NCI-H345 (cell line): ENCODE measurements at regions not wholly inside any gene's neighbourhood (a gene's known extent, or its start where the extent isn't known, plus 50 kb on each side); places are given as distances from the start of the nearest gene placed in this dataset.

Source experiments
- DNase-seq: peaks from one replicate; lab custom pipeline; 2025; lab: John Stamatoyannopoulos, UW

DNA sequence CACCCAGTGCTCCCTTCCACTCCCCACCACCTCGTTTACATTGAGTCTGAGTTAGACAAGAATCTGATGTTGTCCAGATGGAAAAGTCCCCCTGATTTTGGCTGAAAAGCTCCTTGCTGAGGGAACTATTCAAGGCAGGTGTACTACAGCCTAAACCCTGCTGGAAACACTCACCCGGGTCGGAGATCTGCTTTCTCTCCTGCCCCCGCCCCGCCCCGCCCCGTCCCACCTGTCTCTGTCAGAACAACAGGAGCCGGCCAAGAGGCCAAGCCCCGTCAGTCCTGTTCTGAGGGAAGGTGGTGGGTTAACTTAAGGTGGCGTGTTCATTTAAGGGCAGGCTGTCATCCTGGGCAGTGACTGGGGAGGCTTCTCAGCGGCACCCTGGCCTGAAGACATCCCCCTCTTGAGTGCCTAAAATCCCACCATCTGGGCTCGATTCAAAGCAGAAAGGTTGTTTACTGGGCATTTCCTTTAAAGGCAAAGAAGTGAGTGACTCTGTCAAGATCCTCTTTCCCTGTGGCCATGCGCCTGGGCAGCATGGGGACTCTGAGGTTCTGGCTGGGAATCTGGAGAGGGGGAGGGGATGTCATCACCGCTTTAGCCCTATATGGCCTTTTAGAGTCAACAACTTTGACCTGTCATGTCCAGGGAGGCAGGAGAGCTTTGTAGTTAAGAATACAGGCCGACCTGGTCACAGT, 71.1 kb upstream of the NEURL1B start:
- no peak for DNase-seq

DNA sequence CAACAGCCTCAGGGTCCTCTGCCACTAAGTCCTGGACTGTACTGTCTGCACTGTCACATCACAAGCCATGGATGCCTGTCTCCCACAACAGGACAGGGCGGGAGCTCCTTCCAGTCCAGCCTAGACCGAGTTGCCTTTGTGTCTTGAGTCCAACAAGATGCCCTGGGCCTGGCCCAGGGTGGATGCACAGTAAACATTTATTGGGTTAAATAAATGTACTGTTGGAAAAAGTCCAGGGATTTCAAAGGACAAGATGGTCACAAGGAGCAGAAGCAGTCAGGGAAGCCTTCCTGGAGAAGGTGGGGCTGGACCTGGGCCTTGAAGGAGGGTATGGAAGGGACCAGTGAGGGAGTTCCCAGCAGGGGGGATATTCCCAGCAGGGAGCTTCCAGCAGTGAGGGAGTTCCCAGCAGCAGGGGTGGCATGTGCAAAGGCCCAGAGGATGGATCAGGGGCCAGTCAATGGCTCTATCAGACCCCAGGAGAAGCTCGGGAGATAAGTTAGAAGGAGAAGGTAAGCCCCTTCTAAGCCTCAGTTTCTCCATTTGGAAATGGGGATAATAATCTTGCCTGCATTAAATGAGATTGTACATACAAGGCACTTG, 72.7 kb upstream of the NEURL1B start:
- no peak for DNase-seq

- DNase-seq = no peak
Observed at GRCh38 chr5:172567843-172568242, 73.2 kb upstream of the NEURL1B start.

- DNase-seq = no peak
Observed at GRCh38 chr5:172567294-172567693, 73.8 kb upstream of the NEURL1B start.

DNA sequence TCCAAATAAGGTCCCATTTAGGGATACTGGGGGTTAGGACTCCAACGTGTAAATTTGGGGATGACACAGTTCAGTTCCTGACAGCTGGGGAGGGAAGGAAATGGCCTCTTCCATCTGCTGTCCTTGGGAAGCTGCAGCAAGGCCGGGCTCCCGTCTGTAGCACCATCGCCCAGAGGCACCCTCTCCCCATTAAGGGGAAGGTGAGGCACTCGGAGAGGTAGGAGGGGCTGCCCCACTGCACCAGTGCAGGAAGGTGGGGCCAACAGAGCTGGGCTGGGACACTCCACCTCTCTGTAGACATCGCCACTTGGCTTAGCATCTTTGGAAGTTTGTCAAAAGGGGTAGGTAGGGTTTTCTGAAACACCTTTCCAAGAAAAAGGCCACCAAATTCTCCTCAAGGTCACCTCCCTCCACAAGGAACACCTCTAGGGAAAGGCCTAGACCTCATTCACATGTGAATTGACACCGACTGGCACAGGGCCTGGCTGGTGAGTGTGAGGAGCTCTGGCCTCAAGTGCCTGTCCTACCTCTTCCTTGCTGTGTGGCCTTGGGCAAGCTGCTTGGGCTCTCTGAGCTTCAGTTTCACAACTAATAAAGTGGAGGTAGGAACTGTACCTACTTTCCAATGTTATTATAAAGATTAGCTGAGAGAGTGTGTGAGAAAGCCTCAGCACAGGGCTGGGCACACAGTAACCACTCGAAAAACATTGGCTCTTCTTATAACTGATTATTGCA, 75.0 kb upstream of the NEURL1B start:
- DNase-seq = no peak

DNA sequence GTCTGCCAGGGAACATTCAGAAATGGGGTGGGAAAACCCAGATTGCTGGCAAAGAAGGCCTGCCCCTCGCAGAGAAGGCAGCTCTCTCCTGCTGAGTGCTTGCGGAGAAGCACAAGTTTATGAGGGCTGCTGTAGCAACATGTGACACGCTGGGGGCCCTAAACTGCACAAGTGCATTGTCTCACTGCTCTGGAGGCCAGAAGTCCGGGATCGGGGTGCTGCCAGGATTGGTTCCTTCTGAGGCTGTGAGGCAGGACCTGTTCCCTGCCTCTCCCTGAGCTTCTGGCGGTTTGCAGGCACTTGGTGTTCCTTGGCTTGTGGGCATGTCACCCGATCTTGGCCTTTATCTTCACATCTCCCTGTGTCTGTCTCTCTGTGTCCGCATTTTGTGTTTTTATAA, 75.6 kb upstream of the NEURL1B start:
- DNase-seq = peak; percentile 20

DNA sequence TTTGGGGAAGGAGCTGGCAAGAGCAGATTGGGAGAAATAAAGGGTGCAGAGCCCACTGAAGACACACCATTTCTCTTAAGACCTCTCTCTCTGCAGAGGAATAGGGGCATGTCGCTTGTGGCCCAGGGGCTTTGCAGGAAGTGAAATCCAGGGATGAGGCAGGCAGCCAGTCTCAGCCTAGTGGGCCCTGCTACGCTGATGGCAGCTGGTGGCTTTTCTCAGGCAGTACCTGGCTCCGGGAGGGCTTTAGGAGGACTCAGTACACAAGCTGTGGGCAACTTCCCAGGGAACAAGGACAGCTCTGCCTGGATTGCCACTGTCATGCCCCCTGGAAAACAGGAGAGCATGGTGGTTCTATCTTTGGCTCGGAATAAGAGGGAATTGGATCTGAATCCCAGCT, 76.2 kb upstream of the NEURL1B start:
- DNase-seq = peak; percentile 60

- DNase-seq = peak; percentile 99
Observed at GRCh38 chr5:172564188-172564587, 76.9 kb upstream of the NEURL1B start.

- no peak for DNase-seq
Observed at GRCh38 chr5:172562443-172562842, 78.6 kb upstream of the NEURL1B start.

GRCh38 chr5:172561151-172561550, 79.9 kb upstream of the NEURL1B start:
- no peak for DNase-seq

DNA sequence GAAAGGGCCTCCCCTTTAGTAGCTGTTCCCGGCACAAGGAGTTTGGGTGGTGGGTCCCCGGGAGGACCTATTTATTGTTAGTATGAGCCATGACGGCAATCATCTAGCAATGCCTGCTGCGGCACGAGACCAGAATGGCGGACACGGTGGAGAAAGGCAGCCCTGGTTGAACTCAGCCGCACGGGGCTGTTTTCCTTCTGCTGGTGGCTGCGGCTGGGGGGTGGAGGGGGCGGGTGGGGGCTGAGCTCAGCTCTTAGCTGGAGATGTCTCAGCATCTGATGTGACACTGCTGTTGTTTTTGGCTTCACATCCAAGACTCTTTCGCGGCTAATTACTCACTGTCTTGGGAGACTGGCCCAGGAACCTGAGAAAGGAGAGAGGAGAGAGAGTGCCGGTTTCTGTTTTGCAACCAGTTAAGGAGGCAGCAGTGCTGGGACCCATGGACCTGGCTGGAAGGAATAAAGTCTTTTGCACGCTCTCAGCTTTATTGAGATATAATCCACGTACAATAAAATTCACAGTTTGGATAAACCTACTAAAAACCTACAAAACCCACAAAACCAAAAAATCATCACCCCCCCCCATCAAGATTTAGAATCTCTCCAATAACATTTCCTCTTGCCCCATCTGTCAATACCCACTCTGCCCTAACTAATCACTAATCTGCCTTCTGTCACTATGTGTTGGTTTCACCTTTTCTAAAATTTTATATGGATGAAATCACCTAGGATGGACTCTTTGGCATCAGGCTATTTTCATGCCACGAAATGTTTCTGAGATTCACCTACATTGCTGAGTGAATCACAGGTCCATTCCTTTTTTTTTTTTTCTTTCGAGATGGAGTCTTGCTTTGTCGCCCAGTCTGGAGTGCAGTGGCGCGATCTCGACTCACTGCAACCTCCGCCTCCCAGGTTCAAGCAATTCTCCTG, 81.8 kb upstream of the NEURL1B start:
- DNase-seq = no peak

DNA sequence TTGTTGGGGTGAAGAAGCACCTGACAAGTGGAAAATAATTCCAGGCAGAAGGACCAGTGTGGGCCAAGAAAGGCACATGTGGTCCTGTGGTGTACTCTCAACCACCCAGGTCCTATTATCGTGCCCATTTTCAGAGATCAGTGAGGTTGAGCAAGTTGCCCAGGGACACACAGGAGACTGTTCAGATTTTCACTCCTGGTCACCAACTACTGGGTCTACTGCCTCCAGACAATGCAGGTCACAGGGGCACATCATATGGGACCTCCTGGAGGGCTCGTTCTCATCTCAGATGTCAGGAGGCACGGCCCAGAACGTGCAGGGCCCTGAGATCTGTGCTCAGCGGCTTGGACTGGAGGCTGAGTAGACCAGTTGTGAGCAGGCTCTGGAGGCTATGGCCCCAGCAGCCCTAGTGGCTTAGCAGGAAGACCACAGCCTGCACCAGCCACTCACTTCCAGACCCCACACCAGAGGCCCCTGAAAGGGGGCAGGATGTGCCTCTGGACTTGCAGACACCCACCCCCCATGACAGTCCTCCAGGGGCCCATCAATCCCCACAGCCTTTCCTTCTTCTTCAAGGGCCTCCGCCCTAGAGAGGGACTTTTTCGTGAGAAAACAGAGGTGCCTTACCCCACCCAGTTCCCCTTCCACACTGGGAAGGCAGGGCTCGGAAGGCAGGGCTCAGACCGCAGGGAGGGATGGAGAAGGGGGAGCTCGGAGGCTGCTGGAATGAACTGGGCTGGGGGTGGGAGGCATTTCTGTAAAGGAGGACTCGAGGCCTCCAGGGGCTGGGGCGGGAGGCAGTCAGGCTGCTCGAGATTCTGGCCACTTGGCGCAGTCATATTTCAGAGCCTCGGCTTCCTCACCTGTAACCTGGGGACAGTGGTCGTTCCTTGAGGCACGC, 82.7 kb upstream of the NEURL1B start:
- DNase-seq = no peak

- no peak for DNase-seq
Observed at GRCh38 chr5:172556971-172557461, 84.0 kb upstream of the NEURL1B start.

DNA sequence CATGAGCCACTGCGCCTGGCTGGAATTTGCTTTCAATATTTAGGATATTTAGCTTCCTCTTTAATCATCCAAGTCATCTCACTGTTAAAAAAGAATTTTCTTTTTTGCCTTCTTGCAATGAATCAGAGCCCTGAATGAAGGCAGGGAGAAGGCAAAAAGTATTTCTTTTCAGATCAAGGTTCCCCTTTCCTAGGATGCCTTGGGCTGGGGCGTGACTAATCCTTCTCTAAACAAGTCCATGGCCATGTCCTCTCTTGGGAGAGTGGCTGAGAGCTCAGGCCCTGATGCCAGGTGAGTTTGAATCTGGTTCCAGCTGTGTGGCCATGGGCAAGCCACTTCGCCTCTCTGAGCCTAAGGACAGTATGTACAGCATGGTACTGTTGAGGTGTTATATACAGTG, 84.8 kb upstream of the NEURL1B start:
- no peak for DNase-seq

GRCh38 chr5:172554562-172554961, 86.5 kb upstream of the NEURL1B start:
- DNase-seq = no peak

DNA sequence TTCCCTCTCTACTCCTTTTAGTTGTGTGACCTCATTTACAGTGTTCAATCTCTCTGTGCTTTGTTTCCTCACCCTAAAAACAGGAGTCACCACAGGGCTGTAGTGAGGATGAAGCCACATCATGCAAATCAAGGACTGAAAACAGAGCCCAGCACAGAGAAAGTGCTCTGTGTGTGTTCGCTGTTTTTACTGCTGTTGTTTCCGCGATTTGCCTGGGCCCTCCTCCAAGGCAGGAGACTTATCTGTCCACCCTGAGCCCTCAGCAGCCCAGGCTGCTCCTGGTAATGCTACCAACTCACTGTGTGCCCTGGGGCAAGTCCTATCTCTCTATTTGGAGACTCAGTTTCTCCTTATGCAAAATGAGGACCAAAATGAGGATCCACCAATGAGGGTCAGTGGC, 87.2 kb upstream of the NEURL1B start:
- no peak for DNase-seq

GRCh38 chr5:172553167-172553566, 87.9 kb upstream of the NEURL1B start:
- no peak for DNase-seq

DNA sequence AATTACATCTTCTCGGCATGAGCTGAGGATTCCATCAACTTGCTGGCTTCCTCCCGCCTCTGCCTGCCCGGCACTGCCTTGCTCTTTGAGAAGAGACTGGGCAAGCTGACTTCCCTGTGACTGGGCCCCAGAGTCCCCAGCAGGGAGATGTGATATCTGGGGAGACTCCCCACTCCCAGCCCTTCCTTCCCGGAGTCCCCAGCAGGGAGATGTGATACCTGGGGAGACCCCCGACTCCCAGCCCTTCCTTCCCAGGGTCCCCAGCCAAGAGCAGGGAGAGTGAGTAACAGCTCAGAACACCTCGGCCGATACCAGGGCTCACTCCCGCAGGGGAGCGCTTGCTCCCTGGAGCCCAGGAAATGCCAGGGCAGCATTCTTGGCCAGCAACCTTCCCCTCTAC, 90.1 kb upstream of the NEURL1B start:
- DNase-seq = no peak

- DNase-seq = no peak
Observed at GRCh38 chr5:172550096-172550765, 90.8 kb upstream of the NEURL1B start.

DNA sequence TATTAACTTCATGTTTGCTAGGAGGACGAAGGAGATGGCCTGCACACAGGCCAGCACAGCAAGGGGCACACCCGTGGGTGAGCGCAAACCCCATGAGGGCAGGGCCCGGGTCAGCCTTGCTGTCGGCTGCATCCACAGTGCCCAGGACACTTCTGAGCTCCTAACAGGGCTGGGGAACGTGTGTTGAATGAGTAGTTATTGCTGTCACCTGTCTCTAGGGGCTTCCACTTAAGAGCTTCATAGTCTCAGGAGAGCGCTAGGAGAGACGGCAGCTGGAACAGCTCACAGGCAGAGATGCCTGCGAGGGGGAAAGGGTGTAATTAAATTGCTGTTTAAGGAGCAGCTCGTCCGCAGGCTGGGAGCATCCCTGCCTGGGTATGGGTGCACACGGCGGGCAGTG, 91.4 kb upstream of the NEURL1B start:
- peak; percentile 76 for DNase-seq
